SH-SY5Y (cell line): ENCODE measurements at regions not wholly inside any gene's neighbourhood (a gene's known extent, or its start where the extent isn't known, plus 50 kb on each side); places are given as distances from the start of the nearest gene placed in this dataset.

Source experiments
- GATA2 ChIP-seq: IDR thresholded peaks from 2 replicates; pipeline ENCODE4 v1.6.1; 2011; ENCODE audit warnings: mild to moderate bottlenecking, low read depth, low read length
- GATA3 ChIP-seq: IDR thresholded peaks from 2 replicates; pipeline ENCODE4 v1.6.1; 2011; ENCODE audit warnings: low read depth, mild to moderate bottlenecking, low read length, moderate library complexity

DNA sequence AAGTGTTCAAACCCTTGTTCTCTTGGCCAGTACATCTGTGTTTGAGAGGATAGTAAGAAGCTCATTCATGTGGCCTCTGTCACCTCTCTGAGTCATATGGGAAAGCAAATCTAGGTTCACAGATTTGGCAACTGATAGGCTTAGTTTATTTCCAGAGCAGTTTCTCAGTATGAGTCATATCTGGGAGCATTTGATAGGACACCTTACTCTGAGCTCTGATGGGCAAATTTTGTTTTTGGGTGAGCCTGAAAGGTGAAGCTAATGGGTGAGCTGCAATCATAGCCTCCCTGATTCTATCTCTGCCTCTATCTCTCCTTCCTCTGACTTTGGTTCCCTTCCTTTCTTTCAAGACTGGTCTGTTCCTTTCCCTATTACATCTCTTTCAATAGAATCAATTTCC, 134.4 kb downstream of the S1PR1 start:
- no peak for TF ChIP-seq GATA3
- TF ChIP-seq GATA2, result no peak; the same call in 1 of the 2 replicates

DNA sequence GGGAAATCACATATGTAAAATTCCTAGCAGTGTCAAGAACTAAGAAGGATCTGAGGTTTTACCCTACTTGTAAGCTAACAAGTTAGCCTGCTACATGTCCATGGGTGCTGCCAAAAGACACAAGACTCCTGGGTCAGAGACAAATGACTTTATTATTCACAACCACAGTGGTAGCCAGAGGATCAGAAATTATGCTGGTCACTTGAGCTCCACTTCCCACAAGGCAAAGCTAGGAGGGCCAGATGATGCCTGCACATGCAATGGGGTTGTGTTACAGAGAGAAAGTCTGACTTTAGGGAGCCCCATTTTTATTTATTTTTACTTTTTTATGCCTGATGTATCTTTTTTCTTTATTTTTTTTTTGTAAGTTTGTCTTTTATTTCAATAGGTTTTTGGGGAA, 136.8 kb downstream of the S1PR1 start:
- TF ChIP-seq GATA2, result no peak
- TF ChIP-seq GATA3, result no peak

DNA sequence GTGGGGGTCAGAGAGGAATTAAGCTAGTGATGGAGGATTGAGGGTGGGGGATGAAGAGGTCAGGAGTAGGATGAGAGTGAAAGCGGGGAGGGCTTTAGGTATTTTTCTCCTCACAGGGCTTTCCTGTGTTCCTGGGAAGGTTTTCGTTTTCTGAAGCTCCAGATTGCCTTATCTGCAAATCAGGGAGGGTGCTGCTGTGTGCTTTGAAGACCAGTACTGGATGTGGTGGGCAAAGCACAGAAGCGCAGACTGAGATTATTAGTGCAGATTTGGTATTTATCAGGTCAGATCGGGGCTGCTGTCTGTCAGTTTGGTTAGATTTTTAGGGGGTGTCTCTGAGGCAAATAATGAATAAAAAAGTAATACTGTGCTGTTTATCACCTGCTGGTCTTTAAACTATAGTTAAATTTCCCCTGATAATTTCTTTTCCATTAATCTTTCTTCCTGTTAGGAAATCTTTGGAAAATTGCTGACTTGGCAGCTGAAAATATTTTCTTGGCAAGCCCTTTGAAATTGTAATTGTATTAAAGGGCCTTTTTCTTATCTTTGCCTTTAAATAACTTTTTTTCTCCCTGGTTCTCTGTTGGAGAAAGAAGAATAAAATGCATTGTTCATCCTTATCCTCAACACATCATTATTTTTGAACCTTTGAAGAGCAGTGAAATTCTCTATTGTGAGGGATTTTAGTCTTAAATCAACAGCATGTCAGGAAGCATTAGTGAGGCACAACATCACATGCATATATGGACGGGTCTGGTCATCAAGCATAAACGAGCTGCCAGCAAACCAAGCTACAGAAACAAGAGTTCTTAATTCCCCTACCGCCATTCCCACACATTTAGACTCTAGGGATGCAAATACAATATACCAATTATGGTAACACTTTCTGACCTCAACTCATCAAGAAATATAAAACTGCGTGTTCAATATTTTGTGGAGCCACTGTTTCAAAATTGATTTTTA, 139.6 kb downstream of the S1PR1 start:
- TF ChIP-seq GATA3 (peak; percentile 90), GATA2 (peak; percentile 93)

DNA sequence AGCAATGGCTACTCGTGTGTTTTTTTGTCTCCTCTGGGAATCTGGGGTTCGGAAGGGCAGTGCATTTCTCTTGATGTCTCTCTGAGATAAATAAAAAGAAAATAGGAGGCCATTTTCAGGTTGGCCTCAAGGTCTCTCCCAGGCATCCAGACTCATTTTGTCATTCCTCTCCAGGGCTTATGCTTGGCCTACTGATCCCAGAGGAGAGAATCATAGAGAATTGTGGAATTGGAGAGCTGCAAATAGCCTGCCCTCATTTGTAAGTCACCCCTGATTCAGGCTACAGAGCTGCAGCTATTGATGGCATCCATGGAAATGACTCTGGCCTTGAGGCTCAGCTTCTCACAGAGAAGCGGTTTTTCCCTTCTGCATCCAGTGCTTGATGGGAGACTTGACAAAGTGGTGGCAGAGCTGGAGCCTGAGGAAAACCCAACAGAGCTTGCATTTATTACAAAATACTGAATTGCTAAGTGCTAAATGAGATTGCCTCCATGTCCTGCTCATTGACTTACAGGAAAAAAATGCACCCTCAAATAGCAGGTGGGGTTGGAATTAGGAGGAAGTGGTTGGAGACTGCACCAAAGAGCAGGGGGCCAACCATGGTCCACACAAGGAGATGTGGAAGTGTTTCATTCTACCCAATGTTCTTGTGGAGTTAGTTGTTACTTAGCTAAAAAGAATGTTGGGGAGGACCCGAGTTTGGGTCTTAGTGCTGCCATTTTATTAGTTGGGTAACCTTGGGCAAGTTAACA, 140.4 kb downstream of the S1PR1 start:
- TF ChIP-seq GATA3, result no peak
- no peak for TF ChIP-seq GATA2

DNA sequence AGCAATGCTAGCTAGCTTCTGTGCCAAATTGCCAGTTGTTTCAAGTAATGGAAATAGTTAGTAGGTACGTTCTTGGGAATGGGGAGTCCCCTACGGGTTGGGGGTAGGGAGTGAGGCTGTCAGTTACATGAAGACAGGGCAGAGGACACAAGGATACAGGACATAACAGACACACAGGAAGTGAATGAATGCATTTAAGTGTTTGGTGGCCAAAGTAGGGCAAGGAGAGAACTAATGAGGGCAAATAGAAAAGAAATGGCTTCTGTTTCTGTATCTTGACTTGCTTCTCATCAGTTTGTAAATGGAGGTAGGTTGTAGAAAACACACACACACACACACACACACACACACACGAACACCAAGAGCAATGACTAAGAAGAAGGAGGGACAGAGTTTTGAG, 142.2 kb downstream of the S1PR1 start:
- TF ChIP-seq GATA2 (no peak), GATA3 (no peak)

DNA sequence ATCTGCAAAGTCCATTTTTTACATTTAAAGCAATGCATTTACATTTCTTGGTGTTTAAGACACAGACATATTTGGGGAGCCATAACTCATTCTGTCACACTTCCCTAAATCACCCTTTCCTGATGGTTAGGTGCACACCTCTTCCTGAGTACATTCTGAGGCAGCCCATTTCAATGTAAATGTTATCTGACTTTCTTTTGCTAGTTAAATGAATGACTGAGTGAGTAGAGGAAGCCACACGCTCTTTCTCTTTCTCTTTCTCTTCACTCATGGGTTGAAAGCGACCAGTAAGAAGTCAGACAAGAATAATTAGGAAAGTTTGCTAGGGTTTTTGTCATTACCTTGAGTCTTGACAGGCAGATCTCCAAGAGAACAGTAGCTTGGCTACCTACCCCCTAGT, 143.1 kb downstream of the S1PR1 start:
- TF ChIP-seq GATA2, result no peak
- TF ChIP-seq GATA3, result no peak

DNA sequence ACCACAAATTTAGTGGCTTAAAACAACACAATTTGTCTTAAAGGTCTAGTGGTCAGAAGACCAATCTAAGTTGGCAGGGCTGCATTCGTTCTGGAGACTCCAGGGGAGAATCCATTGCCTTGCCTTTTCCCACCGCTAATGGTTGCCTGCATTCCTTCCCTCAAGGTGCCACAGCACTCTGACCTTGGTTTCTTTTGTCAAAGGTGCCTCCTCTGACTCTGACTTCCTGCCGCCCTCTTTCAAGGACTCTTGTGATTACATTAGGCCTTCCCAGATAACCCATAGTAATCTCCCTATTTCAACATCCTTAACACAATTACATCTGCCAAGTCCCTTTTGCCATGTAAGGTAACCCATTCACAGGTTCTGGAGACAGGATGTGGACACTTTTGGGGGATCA, 145.3 kb downstream of the S1PR1 start:
- TF ChIP-seq GATA2 (no peak), GATA3 (no peak)

DNA sequence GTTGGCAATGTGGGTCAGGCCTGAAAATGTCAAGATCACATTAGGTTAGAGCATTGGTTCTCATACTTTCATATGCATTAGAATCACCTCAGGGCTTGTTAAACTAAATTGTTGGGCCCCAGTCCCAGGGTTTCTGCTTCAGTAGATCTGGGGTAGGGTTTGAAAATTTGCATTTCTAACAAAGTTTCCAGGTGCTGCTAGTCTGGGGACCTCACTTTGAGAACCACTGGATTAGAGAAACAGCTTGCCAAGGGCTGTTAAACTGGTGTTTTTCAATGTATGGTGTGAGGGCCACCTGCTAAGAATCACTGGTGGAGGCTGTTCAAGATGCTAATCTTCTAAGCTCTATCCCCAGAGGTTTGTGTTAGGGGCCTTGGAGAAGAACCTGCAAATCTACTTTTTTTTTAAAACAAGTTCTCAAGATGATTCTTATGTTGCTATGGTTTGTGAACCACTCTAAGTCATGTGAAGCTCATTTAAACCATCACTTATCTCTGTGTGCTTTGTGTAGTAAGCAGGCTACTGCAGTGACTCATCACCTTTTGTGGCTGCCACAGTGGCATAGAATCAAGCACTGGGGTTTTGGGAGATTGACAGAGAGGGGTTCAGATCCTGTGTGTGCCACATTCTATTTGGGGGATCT, 152.2 kb downstream of the S1PR1 start:
- TF ChIP-seq GATA2 (no peak), GATA3 (no peak)

DNA sequence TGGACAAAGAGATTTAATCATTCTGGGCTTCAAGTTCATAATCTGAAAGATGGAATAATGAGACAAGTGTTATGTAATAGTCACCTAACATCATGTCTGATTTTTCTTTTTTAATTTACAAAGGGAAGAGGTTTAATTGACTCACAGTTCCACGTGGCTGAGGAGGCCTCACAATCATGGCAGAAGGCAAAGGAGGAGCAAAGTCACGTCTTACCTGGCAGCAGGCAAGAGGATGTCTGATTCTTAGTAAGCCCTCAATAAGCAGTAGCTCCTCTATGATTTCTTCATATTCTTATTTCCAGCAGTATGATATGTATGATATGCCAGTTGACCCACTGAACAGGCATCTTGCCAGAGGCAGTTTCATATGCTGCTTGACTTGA, 152.7 kb downstream of the S1PR1 start:
- TF ChIP-seq GATA3, result no peak
- no peak for TF ChIP-seq GATA2

DNA sequence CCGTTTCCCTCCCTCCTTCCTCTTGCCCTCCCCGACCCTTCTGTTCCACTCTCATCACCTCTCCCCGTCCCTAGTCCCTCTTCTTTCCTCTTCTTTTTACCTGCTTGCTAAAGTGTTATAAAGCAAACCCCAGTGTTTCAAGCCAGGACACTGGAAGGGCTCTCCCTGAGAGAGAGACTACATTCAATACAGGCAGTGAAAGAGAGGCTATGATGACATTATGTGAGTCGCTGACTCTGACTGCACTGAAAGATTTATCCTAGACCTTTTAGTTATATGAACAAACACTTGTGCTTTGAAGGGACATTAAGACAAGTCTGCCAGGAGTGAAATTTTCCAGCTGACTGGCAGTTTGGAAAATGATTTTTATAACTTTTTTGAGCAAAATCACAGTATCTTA, 155.7 kb downstream of the S1PR1 start:
- TF ChIP-seq GATA3 (no peak), GATA2 (no peak)

DNA sequence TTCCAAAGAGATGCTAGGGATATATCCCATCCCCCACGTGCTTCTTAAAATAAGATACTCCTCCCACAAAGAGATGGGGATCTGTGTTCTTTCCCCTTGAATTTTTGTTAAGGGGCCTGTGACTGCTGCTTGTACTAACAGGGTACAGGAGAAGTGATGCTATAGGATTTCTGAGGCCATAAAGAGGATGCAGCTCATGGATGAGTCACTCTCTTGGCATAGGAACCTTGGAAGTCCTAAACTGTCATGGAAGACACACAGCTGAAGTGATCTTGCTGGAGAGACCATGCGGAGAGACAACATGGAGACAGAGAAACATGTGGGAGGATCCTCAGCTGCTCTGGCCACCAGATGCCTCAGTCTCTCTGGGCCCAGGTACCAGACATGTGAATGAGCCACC, 157.2 kb downstream of the S1PR1 start:
- no peak for TF ChIP-seq GATA3
- TF ChIP-seq GATA2, result no peak

DNA sequence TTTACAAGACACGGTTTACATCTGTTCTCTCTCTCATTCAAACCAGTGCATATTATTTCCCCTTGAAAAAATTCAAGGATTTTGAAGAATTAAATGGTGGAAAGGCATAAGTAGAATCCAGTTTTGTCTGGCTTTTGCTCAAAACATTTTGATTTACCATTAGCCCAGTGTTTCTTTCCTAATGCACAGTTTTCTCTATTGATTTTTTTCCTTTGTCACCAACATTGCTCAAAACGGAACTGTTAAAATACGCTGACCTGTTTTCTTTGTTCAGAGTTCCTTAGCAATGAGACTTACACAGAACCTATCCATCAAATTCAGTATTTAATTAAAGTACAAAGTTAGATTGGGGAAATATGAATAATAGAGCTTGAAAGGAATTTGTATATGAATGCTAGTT, 162.4 kb downstream of the S1PR1 start:
- TF ChIP-seq GATA3 (no peak), GATA2 (no peak)

DNA sequence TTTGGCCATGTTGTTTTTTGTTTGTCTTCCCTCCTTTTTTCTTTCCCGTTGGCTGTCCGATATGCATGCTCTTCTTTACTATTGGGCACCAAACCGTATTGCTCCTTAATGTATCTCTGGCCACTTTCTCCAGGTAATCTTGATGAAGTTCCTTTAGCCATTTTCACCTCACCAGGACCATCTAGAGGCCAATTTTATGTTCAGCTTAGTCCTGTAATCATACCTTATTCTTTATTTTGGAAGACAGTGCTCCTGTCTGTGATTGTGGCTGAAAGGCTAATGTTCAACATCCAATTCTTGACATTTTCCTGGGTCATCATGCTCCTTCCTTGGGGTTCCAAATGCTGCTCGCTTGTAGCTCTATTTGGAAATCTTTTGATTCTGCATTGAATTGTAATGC, 169.5 kb downstream of the S1PR1 start:
- TF ChIP-seq GATA3, result no peak
- TF ChIP-seq GATA2, result no peak

DNA sequence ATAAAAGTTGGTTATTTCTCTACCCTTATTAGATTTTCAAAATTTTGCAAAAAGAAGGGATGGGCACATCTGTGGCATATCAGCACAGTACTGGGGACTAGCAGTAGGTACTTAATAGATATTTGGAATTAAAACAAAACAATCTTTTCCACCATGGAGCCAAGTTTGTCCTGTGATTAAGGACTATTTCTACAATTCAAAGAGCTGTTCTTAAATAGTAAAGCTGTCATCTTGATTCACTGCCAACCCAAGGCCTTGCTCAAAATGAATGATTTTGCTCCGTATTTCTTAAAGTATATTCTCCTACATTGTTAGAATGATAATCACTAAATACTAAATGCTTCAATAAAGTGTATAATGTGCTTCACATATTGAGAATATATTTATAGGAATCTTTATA, 169.9 kb downstream of the S1PR1 start:
- TF ChIP-seq GATA3 (no peak), GATA2 (no peak)

DNA sequence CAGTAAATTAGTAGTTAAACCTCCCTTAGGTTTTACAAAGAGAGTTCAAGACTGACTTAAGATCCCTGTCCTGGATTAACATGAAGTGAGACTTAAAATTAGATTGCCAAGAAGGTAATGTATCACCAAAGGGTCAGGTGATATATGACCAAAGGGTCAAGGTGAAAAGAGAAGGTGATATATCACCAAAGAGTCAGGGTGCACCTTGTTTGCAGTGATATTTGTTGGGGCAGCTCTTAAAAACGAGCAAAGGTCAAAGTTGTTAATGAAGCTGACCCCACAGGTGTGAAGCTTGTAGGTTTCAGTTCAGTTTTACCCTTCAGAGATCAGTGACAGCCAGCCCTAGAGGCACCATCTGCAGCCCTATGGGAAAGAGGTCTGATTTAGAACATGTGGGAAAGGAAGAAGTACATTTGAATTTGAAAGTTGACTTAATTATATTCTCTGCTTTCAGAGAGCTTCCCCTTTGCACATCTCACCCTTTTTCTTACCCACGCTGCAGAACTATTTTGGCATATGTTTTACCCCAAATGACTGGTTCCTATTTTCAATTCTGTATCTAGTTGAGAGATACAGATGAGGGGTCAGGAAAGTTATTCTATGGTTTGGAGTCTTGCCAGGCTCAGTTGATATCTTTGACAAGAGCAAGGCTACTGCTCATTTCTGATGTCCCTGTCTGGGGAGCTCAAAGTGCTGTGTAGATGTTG, 170.8 kb downstream of the S1PR1 start:
- TF ChIP-seq GATA3 (peak; percentile 68), GATA2 (peak; percentile 67; the same call in 1 of the 2 replicates)
